Liver (tissue), 8 donors: ENCODE measurements at regions not wholly inside any gene's neighbourhood (a gene's known extent, or its start where the extent isn't known, plus 50 kb on each side); places are given as distances from the start of the nearest gene placed in this dataset.

ENCODE experiments used
- DNase-seq: peaks from one replicate; pipeline ENCODE4 v3.0.0-alpha.2; 2017; ENCODE audit warnings: low spot score
- H3K27ac ChIP-seq, 2 donors: one replicate each; pipeline ENCODE4 v1.7.0; 2013; ENCODE audit warnings: inconsistent platforms in 2 of 2, low read length in 2 of 2, control low read depth in 1 of 2, low read depth in 1 of 2, mild to moderate bottlenecking in 1 of 2
- H3K27me3 ChIP-seq, 4 donors: one replicate each; pipeline versions ENCODE4 v1.6.1 to v1.7.0; 2013; ENCODE audit warnings: low read length in 3 of 4, inconsistent platforms in 1 of 4, mild to moderate bottlenecking in 1 of 4, moderate library complexity in 1 of 4; ENCODE audit not compliant: control insufficient read depth in 4 of 4, insufficient read depth in 4 of 4
- H3K36me3 ChIP-seq, 4 donors: one replicate each; pipeline versions ENCODE4 v1.6.1 to v1.7.0; 2013; ENCODE audit warnings: low read length in 3 of 4, mild to moderate bottlenecking in 3 of 4, low read depth in 1 of 4, moderate library complexity in 1 of 4; ENCODE audit not compliant: control insufficient read depth in 4 of 4, insufficient read depth in 3 of 4
- H3K4me1 ChIP-seq, 4 donors: one replicate each; pipeline versions ENCODE4 v1.6.1 to v1.7.0; 2013; ENCODE audit warnings: low read length in 3 of 4, mild to moderate bottlenecking in 3 of 4, moderate library complexity in 1 of 4; ENCODE audit not compliant: control insufficient read depth in 4 of 4, insufficient read depth in 4 of 4
- H3K4me3 ChIP-seq, 3 donors: one replicate each; pipeline versions ENCODE4 v1.6.1 to v1.7.0; 2013; ENCODE audit warnings: low read length in 3 of 3, control low read depth in 1 of 3, low read depth in 1 of 3, mild to moderate bottlenecking in 1 of 3
- H3K9ac ChIP-seq, 2 donors: one replicate each; pipeline ENCODE4 v1.7.0; 2013; ENCODE audit warnings: low read length in 2 of 2, mild to moderate bottlenecking in 2 of 2, moderate library complexity in 2 of 2, control low read depth in 1 of 2, low read depth in 1 of 2
- H3K9me3 ChIP-seq, 4 donors: one replicate each; pipeline versions ENCODE4 v1.6.1 to v1.7.0; 2013; ENCODE audit warnings: low read length in 3 of 4; ENCODE audit not compliant: control insufficient read depth in 4 of 4
- ATF3 ChIP-seq: IDR thresholded peaks from 2 replicates; pipeline ENCODE4 v1.6.1; 2016; ENCODE audit warnings: antibody characterized with exemption
- CTCF ChIP-seq: fragments of 150-350 bp; IDR thresholded peaks from 2 replicates; pipeline ENCODE4 v1.5.1; 2017; ENCODE audit warnings: improper control_type of control experiment, low read depth, low read length; ENCODE audit not compliant: missing input control
- EGR1 ChIP-seq, 2 donors: IDR thresholded peaks; 2 replicates each; pipeline ENCODE4 v1.6.1; 2016 to 2018; ENCODE audit warnings: antibody characterized with exemption in 2 of 2, low read depth in 2 of 2
- FOXA1 ChIP-seq: IDR thresholded peaks from 2 replicates; pipeline ENCODE4 v1.6.1; 2016; ENCODE audit warnings: antibody characterized with exemption
- FOXA2 ChIP-seq: IDR thresholded peaks from 2 replicates; pipeline ENCODE4 v1.6.1; 2016; ENCODE audit warnings: antibody characterized with exemption
- GABPA ChIP-seq, 2 donors: IDR thresholded peaks in 1 of 2; conservative IDR thresholded peaks in 1 of 2; 2 replicates each; pipeline ENCODE4 v1.6.1; 2016; ENCODE audit warnings: antibody characterized with exemption in 2 of 2, mild to moderate bottlenecking in 1 of 2, moderate library complexity in 1 of 2
- HNF4A ChIP-seq, 2 donors: conservative IDR thresholded peaks; 2 replicates each; pipeline ENCODE4 v1.6.1; 2016; ENCODE audit warnings: antibody characterized with exemption in 2 of 2, mild to moderate bottlenecking in 2 of 2
- HNF4G ChIP-seq: IDR thresholded peaks from 2 replicates; pipeline ENCODE4 v1.6.1; 2016; ENCODE audit warnings: antibody characterized with exemption
- JUND ChIP-seq, 2 donors: IDR thresholded peaks; 2 replicates each; pipeline ENCODE4 v1.6.1; 2016; ENCODE audit warnings: antibody characterized with exemption in 2 of 2
- MAX ChIP-seq: IDR thresholded peaks from 2 replicates; pipeline ENCODE4 v1.6.1; 2016; ENCODE audit warnings: antibody characterized with exemption
- NR2F2 ChIP-seq: IDR thresholded peaks from 2 replicates; pipeline ENCODE4 v1.6.1; 2016; ENCODE audit warnings: antibody characterized with exemption
- RAD21 ChIP-seq, 2 donors: IDR thresholded peaks; 2 replicates each; pipeline ENCODE4 v1.6.1; 2016; ENCODE audit warnings: antibody characterized with exemption in 2 of 2, mild to moderate bottlenecking in 2 of 2
- REST ChIP-seq: IDR thresholded peaks from 2 replicates; pipeline ENCODE4 v1.6.1; 2016; ENCODE audit warnings: antibody characterized with exemption, mild to moderate bottlenecking
- RXRA ChIP-seq, 2 donors: IDR thresholded peaks; 2 replicates each; pipeline ENCODE4 v1.6.1; 2017 to 2018; ENCODE audit warnings: antibody characterized with exemption in 2 of 2, mild to moderate bottlenecking in 1 of 2
- SP1 ChIP-seq: IDR thresholded peaks from 2 replicates; pipeline ENCODE4 v1.6.1; 2018; ENCODE audit warnings: antibody characterized with exemption, mild to moderate bottlenecking
- TAF1 ChIP-seq: conservative IDR thresholded peaks from 2 replicates; pipeline ENCODE4 v1.6.1; 2016; ENCODE audit warnings: antibody characterized with exemption, mild to moderate bottlenecking
- YY1 ChIP-seq: IDR thresholded peaks from 2 replicates; pipeline ENCODE4 v1.6.1; 2016; ENCODE audit warnings: antibody characterized with exemption, mild to moderate bottlenecking
- ZBTB33 ChIP-seq: IDR thresholded peaks from 2 replicates; pipeline ENCODE4 v1.6.1; 2016; ENCODE audit warnings: antibody characterized with exemption
- WGBS: extraction: QIAGEN DNeasy Blood & Tissue Kit; methylation state at CpG from one replicate; pipeline ENCODE4 v1.1.7; 2013; 5-methylcytosine and 5-hydroxymethylcytosine counted together
- donor health status: healthy.
- donor health status: healthy.
- donor health status: healthy.
- donor health status: healthy.
- donor health status: healthy.

- Histone ChIP-seq H3K4me1 (peaks cover 2 to 17% (median 11%) of the 10 kb centered on the region in 4 donors), H3K9me3 (no peaks in the 10 kb centered on the region), H3K36me3 (no peaks in the 10 kb centered on the region), H3K27ac (peak overlapping the region in 1 of 2 donors; percentile 27), H3K27me3 (no peaks in the 10 kb centered on the region), H3K4me3 (no peak overlapping the region), H3K9ac (no peak overlapping the region)
- no peak for DNase-seq
- TF ChIP-seq SP1 (no peak), EGR1 (IDR thresholded peaks at IDR 0.05; ENCODE audit: low read depth in 2 of 2) (no peak), JUND (IDR thresholded peaks at IDR 0.05) (no peak), HNF4A (conservative IDR thresholded peaks at IDR 0.05) (no peak), HNF4G (no peak)
These were observed 362.7 kb downstream of the RND3 start for GRCh38 chr2:150124739-150125138.

- H3K9me3 ChIP-seq: no peaks in the 10 kb centered on the region
- H3K27ac ChIP-seq: no peak overlapping the region
- 81% methylated on average over 2 of the region's 2 CpGs for WGBS
- H3K36me3 ChIP-seq: no peaks in the 10 kb centered on the region
- no peak overlapping the region for H3K9ac ChIP-seq
- no peak for DNase-seq
- H3K4me1 ChIP-seq: peaks cover 4 to 18% (median 11%) of the 10 kb centered on the region in 4 donors
- TF ChIP-seq REST: no peak
- TF ChIP-seq MAX: no peak
- TF ChIP-seq ZBTB33: no peak
- TF ChIP-seq CTCF: no peak
- TF ChIP-seq ATF3: no peak
- TF ChIP-seq JUND (IDR thresholded peaks at IDR 0.05): no peak
- peak in 1 of 2 donors; percentile 38 for TF ChIP-seq RXRA (IDR thresholded peaks at IDR 0.05)
- no peak for TF ChIP-seq YY1
- TF ChIP-seq FOXA1: no peak
- peak; percentile 82 for TF ChIP-seq NR2F2
- TF ChIP-seq GABPA (IDR thresholded peaks at IDR 0.05 in 1 of 2, conservative IDR thresholded peaks at IDR 0.05 in 1 of 2): no peak
- TF ChIP-seq EGR1 (IDR thresholded peaks at IDR 0.05; ENCODE audit: low read depth in 2 of 2): no peak
- TF ChIP-seq TAF1: no peak
- no peak for TF ChIP-seq SP1
- no peak for TF ChIP-seq FOXA2
- TF ChIP-seq RAD21 (IDR thresholded peaks at IDR 0.05): peak in 1 of 2 donors; percentile 19
- H3K27me3 ChIP-seq: no peaks in the 10 kb centered on the region
- H3K4me3 ChIP-seq: no peak overlapping the region
These were observed 364.4 kb downstream of the RND3 start for GRCh38 chr2:150122871-150123613.
